HFFc6 (cell line): ENCODE measurements at regions not wholly inside any gene's neighbourhood (a gene's known extent, or its start where the extent isn't known, plus 50 kb on each side); places are given as distances from the start of the nearest gene placed in this dataset.

ENCODE experiments used
- DNase-seq: peaks from one replicate; pipeline ENCODE4 v3.0.0-alpha.2; 2018
- H3K27ac Mint-ChIP-seq: 2 replicates; pipeline ENCODE4 v1.8.0; 2020; ENCODE audit warnings: mild to moderate bottlenecking, mixed read lengths
- H3K27me3 Mint-ChIP-seq: 2 replicates; pipeline ENCODE4 v1.8.0; 2021; ENCODE audit warnings: mild to moderate bottlenecking, moderate library complexity, mixed read lengths; ENCODE audit not compliant: insufficient read depth
- H3K36me3 Mint-ChIP-seq: 2 replicates; pipeline ENCODE4 v1.8.0; 2021; ENCODE audit warnings: low read depth, mixed read lengths
- H3K4me1 Mint-ChIP-seq: 2 replicates; pipeline ENCODE4 v1.8.0; 2020; ENCODE audit warnings: low read depth, mixed read lengths
- H3K4me3 Mint-ChIP-seq: 2 replicates; pipeline ENCODE4 v1.8.0; 2020; ENCODE audit warnings: mild to moderate bottlenecking, moderate library complexity, mixed read lengths
- H3K9me3 Mint-ChIP-seq: 2 replicates; pipeline ENCODE4 v1.8.0; 2020; ENCODE audit warnings: mild to moderate bottlenecking, mixed read lengths
- CTCF ChIP-seq: fragments of 200-600 bp; sonication (generic); IDR thresholded peaks from 2 replicates; pipeline ENCODE4 v1.5.0; 2021; ENCODE audit warnings: antibody characterized with exemption, mild to moderate bottlenecking

GRCh38 chr4:95610061-95610569 lies 61.3 kb upstream of the UNC5C start:
- TF ChIP-seq CTCF: no peak
- H3K27me3 Mint-ChIP-seq: no peaks in the 10 kb centered on the region
- no peaks in the 10 kb centered on the region for H3K4me1 Mint-ChIP-seq
- peaks cover 38% of the 10 kb centered on the region for H3K9me3 Mint-ChIP-seq
- no peak overlapping the region for H3K4me3 Mint-ChIP-seq
- DNase-seq: no peak
- H3K27ac Mint-ChIP-seq: no peak overlapping the region
- no peaks in the 10 kb centered on the region for H3K36me3 Mint-ChIP-seq

GRCh38 chr4:95606739-95607138 lies 58.0 kb upstream of the UNC5C start:
- no peak for TF ChIP-seq CTCF
- no peak overlapping the region for H3K4me3 Mint-ChIP-seq
- no peaks in the 10 kb centered on the region for H3K36me3 Mint-ChIP-seq
- no peak for DNase-seq
- H3K27ac Mint-ChIP-seq: no peak overlapping the region
- H3K9me3 Mint-ChIP-seq: peaks cover 39% of the 10 kb centered on the region
- no peaks in the 10 kb centered on the region for H3K27me3 Mint-ChIP-seq
- no peaks in the 10 kb centered on the region for H3K4me1 Mint-ChIP-seq

GRCh38 chr4:95603393-95603792 lies 54.6 kb upstream of the UNC5C start:
- H3K4me1 Mint-ChIP-seq: no peaks in the 10 kb centered on the region
- TF ChIP-seq CTCF: no peak
- peaks cover 32% of the 10 kb centered on the region for H3K9me3 Mint-ChIP-seq
- H3K36me3 Mint-ChIP-seq: no peaks in the 10 kb centered on the region
- DNase-seq: no peak
- no peaks in the 10 kb centered on the region for H3K27me3 Mint-ChIP-seq
- no peak overlapping the region for H3K27ac Mint-ChIP-seq
- no peak overlapping the region for H3K4me3 Mint-ChIP-seq

- Mint-ChIP-seq H3K27ac (no peak overlapping the region), H3K9me3 (peaks cover 30% of the 10 kb centered on the region), H3K36me3 (no peaks in the 10 kb centered on the region), H3K4me1 (no peaks in the 10 kb centered on the region), H3K4me3 (no peak overlapping the region), H3K27me3 (no peaks in the 10 kb centered on the region)
- DNase-seq: no peak
- TF ChIP-seq CTCF: no peak
These were observed 54.1 kb upstream of the UNC5C start for GRCh38 chr4:95602872-95603271.

GRCh38 chr4:95601356-95601755 lies 52.6 kb upstream of the UNC5C start:
- Mint-ChIP-seq H3K9me3 (peaks cover 15% of the 10 kb centered on the region), H3K4me1 (no peaks in the 10 kb centered on the region), H3K4me3 (no peak overlapping the region), H3K27me3 (no peaks in the 10 kb centered on the region), H3K27ac (no peak overlapping the region), H3K36me3 (no peaks in the 10 kb centered on the region)
- no peak for DNase-seq
- TF ChIP-seq CTCF: no peak

GRCh38 chr4:95599777-95600400 lies 51.1 kb upstream of the UNC5C start:
- H3K36me3 Mint-ChIP-seq: no peaks in the 10 kb centered on the region
- no peak for DNase-seq
- H3K9me3 Mint-ChIP-seq: peaks cover 24% of the 10 kb centered on the region

More at GRCh38 chr4:95599777-95600400, 51.1 kb upstream of the UNC5C start:
- Mint-ChIP-seq H3K4me1 (no peaks in the 10 kb centered on the region), H3K27ac (no peak overlapping the region), H3K4me3 (no peak overlapping the region), H3K27me3 (no peaks in the 10 kb centered on the region)
- no peak for TF ChIP-seq CTCF
